Osteoblast (primary cell): ENCODE measurements at regions not wholly inside any gene's neighbourhood (a gene's known extent, or its start where the extent isn't known, plus 50 kb on each side); places are given as distances from the start of the nearest gene placed in this dataset.

Experiments
- DNase-seq: peaks from one replicate; pipeline ENCODE4 v3.0.0; 2011; ENCODE audit warnings: low spot score, mixed read lengths; ENCODE audit not compliant: insufficient read length; ENCODE audit errors: missing footprints
- H2AFZ ChIP-seq: 2 replicates; pipeline ENCODE4 v1.6.0; 2011; ENCODE audit warnings: mild to moderate bottlenecking, low read length
- H3K27ac ChIP-seq: 2 replicates; pipeline ENCODE4 v1.5.1; 2011; ENCODE audit warnings: mild to moderate bottlenecking, low read depth, low read length, moderate library complexity
- H3K27me3 ChIP-seq: 2 replicates; pipeline ENCODE4 v1.6.0; 2012; ENCODE audit warnings: mild to moderate bottlenecking, control low read depth, inconsistent platforms, low read length, moderate library complexity; ENCODE audit not compliant: insufficient read depth
- H3K36me3 ChIP-seq: 2 replicates; pipeline ENCODE4 v1.5.1; 2011; ENCODE audit warnings: mild to moderate bottlenecking, low read length, control low read depth, moderate library complexity; ENCODE audit not compliant: insufficient read depth
- H3K4me1 ChIP-seq: 2 replicates; pipeline ENCODE4 v1.5.1; 2011; ENCODE audit warnings: mild to moderate bottlenecking, low read length, control low read depth, moderate library complexity; ENCODE audit not compliant: insufficient read depth
- H3K4me2 ChIP-seq: 2 replicates; pipeline ENCODE4 v1.6.0; 2011; ENCODE audit warnings: mild to moderate bottlenecking, low read length; ENCODE audit not compliant: insufficient read depth
- H3K4me3 ChIP-seq: fragments of 200-600 bp; sonication (generic); 3 replicates; pipeline ENCODE4 v1.5.1; 2012; ENCODE audit warnings: mild to moderate bottlenecking, low read length, inconsistent platforms; ENCODE audit not compliant: insufficient read depth
- H3K79me2 ChIP-seq: 2 replicates; pipeline ENCODE4 v1.6.0; 2012; ENCODE audit warnings: mild to moderate bottlenecking, low read length, control low read depth, inconsistent platforms; ENCODE audit not compliant: insufficient read depth
- H3K9me3 ChIP-seq: 2 replicates; pipeline ENCODE4 v1.5.1; 2011; ENCODE audit warnings: low read depth, low read length, control low read depth
- H4K20me1 ChIP-seq: 2 replicates; pipeline ENCODE4 v1.6.0; 2012; ENCODE audit warnings: mild to moderate bottlenecking, low read length, control low read depth; ENCODE audit not compliant: insufficient read depth
- TF ChIP-seq, protein P1 (sequence below): IDR thresholded peaks from 2 replicates; pipeline ENCODE4 v1.5.1; 2011; ENCODE audit warnings: mild to moderate bottlenecking, low read depth, low read length, moderate library complexity; ENCODE audit errors: extremely low read depth

DNA sequence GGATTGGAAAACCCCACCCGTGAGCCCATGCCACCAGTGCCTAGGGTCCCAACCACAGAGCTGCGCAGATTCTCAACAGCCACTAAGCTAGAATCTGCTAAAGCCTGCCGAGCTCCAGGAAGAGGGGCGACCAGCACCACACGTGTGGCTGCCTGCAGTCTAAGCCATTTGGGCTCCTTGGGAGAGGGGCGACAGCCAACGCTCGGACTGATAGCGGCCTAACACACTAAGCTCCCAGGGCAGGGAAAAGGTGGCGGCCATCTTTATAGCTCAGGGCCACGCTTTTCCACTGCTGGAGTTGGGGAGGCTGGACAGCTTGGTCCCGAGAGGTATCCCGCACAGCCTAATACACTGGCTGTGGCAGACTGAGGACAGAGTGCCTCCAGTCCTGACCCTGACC, 631.8 kb downstream of the CETN3 start:
- no peak overlapping the region for H3K27ac ChIP-seq
- H3K4me2 ChIP-seq: no peak overlapping the region
- no peaks in the 10 kb centered on the region for H3K27me3 ChIP-seq
- H3K4me3 ChIP-seq: no peak overlapping the region
- no peaks in the 10 kb centered on the region for H3K79me2 ChIP-seq
- H3K36me3 ChIP-seq: no peaks in the 10 kb centered on the region
- DNase-seq: no peak
- H3K9me3 ChIP-seq: no peaks in the 10 kb centered on the region
- no peak overlapping the region for H2AFZ ChIP-seq
- no peaks in the 10 kb centered on the region for H3K4me1 ChIP-seq
- TF ChIP-seq, protein P1, sequence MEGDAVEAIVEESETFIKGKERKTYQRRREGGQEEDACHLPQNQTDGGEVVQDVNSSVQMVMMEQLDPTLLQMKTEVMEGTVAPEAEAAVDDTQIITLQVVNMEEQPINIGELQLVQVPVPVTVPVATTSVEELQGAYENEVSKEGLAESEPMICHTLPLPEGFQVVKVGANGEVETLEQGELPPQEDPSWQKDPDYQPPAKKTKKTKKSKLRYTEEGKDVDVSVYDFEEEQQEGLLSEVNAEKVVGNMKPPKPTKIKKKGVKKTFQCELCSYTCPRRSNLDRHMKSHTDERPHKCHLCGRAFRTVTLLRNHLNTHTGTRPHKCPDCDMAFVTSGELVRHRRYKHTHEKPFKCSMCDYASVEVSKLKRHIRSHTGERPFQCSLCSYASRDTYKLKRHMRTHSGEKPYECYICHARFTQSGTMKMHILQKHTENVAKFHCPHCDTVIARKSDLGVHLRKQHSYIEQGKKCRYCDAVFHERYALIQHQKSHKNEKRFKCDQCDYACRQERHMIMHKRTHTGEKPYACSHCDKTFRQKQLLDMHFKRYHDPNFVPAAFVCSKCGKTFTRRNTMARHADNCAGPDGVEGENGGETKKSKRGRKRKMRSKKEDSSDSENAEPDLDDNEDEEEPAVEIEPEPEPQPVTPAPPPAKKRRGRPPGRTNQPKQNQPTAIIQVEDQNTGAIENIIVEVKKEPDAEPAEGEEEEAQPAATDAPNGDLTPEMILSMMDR: no peak
- H4K20me1 ChIP-seq: no peaks in the 10 kb centered on the region

GRCh38 chr5:89769975-89770374, 639.6 kb downstream of the CETN3 start:
- H3K9me3 ChIP-seq: no peaks in the 10 kb centered on the region
- H3K27ac ChIP-seq: no peak overlapping the region
- H3K4me2 ChIP-seq: no peak overlapping the region
- H3K4me3 ChIP-seq: no peak overlapping the region
- no peak overlapping the region for H2AFZ ChIP-seq
- H3K27me3 ChIP-seq: no peaks in the 10 kb centered on the region
- no peaks in the 10 kb centered on the region for H3K36me3 ChIP-seq
- no peaks in the 10 kb centered on the region for H3K4me1 ChIP-seq
- H3K79me2 ChIP-seq: no peaks in the 10 kb centered on the region
- DNase-seq: no peak
- TF ChIP-seq, protein P1: no peak
- no peaks in the 10 kb centered on the region for H4K20me1 ChIP-seq

DNA sequence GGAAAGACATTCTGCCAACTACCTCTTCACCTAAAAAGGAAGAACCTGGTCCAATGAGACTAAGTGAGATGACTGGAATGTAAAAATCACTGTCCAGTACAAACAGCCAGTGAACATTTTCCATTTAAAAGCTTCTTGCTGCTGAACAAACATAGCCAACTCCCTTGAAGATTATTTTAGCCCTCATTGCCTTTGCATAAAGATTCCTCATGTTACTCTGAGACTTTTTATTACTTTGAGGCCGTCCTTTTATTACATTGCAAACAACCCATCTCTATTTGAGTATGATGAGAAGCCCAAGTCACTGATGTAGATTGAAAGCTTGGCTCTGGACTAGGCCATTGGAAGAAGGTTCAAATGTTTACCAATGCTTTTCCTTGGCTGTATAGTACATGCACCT, 649.8 kb downstream of the CETN3 start:
- H3K9me3 ChIP-seq: no peaks in the 10 kb centered on the region
- no peak overlapping the region for H3K4me2 ChIP-seq
- H3K4me1 ChIP-seq: no peaks in the 10 kb centered on the region
- H3K36me3 ChIP-seq: no peaks in the 10 kb centered on the region
- TF ChIP-seq, protein P1: no peak
- no peak overlapping the region for H3K4me3 ChIP-seq
- no peak overlapping the region for H2AFZ ChIP-seq
- no peak for DNase-seq
- H3K79me2 ChIP-seq: no peaks in the 10 kb centered on the region
- H4K20me1 ChIP-seq: no peaks in the 10 kb centered on the region
- H3K27ac ChIP-seq: no peak overlapping the region
- H3K27me3 ChIP-seq: no peaks in the 10 kb centered on the region

DNA sequence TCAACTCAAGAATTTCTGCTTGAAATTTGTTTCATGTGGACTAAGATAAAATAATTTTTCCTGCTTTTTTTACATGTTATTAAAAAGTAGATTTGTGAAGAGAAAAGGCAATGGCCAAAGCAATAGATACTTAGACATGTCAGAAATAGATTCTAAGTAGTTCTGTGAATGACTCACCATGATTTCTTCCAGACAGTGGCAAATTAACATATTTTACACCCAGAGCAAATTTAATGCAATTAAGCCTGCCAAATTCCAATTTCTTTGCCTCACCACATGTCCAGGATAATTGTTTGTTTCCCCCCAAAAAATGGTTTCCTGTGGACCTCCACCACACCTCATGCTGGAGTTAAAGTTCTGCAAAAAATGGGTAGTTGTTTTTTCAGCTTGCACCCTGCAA, 651.4 kb downstream of the CETN3 start:
- H4K20me1 ChIP-seq: no peaks in the 10 kb centered on the region
- H3K27me3 ChIP-seq: no peaks in the 10 kb centered on the region
- no peaks in the 10 kb centered on the region for H3K36me3 ChIP-seq
- H3K4me3 ChIP-seq: no peak overlapping the region
- TF ChIP-seq, protein P1: no peak
- DNase-seq: no peak
- H3K4me2 ChIP-seq: no peak overlapping the region
- H3K4me1 ChIP-seq: no peaks in the 10 kb centered on the region
- no peak overlapping the region for H3K27ac ChIP-seq
- H3K9me3 ChIP-seq: no peaks in the 10 kb centered on the region
- H3K79me2 ChIP-seq: no peaks in the 10 kb centered on the region
- no peak overlapping the region for H2AFZ ChIP-seq
